Stimulated activated CD8-positive, alpha-beta memory T cell treated with anti-CD3 and anti-CD28 coated beads, Interleukin-4, amount 100 ng/mL, for 48 hours (primary cell): ENCODE measurements at regions not wholly inside any gene's neighbourhood (a gene's known extent, or its start where the extent isn't known, plus 50 kb on each side); places are given as distances from the start of the nearest gene placed in this dataset.

Source experiments
- DNase-seq: peaks from one replicate; pipeline ENCODE4 v3.0.0-alpha.2; 2020

GRCh38 chr15:47437491-47437890, 279.8 kb upstream of the SEMA6D start:
- DNase-seq = no peak

GRCh38 chr15:47439146-47440111, 277.9 kb upstream of the SEMA6D start:
- DNase-seq = no peak

- DNase-seq = no peak
These were observed 274.9 kb upstream of the SEMA6D start for GRCh38 chr15:47442371-47442770.

- no peak for DNase-seq
These were observed 273.5 kb upstream of the SEMA6D start for GRCh38 chr15:47443839-47444238.

GRCh38 chr15:47445723-47446392, 271.4 kb upstream of the SEMA6D start:
- no peak for DNase-seq

GRCh38 chr15:47460795-47461573, 256.3 kb upstream of the SEMA6D start:
- no peak for DNase-seq

GRCh38 chr15:47461652-47462141, 255.6 kb upstream of the SEMA6D start:
- DNase-seq = no peak

- no peak for DNase-seq
These were observed 250.9 kb upstream of the SEMA6D start for GRCh38 chr15:47466357-47466756.

GRCh38 chr15:47470983-47471382, 246.3 kb upstream of the SEMA6D start:
- DNase-seq = no peak

GRCh38 chr15:47473106-47473725, 244.1 kb upstream of the SEMA6D start:
- no peak for DNase-seq

GRCh38 chr15:47473832-47474231, 243.5 kb upstream of the SEMA6D start:
- DNase-seq = no peak

- DNase-seq = no peak
These were observed 242.0 kb upstream of the SEMA6D start for GRCh38 chr15:47475336-47475735.

GRCh38 chr15:47477341-47477740, 240.0 kb upstream of the SEMA6D start:
- DNase-seq = no peak

- no peak for DNase-seq
These were observed 233.2 kb upstream of the SEMA6D start for GRCh38 chr15:47484059-47484458.

- no peak for DNase-seq
These were observed 232.3 kb upstream of the SEMA6D start for GRCh38 chr15:47484997-47485396.

- DNase-seq = no peak
These were observed 231.9 kb upstream of the SEMA6D start for GRCh38 chr15:47485419-47485818.

- DNase-seq = no peak
These were observed 231.3 kb upstream of the SEMA6D start for GRCh38 chr15:47486040-47486439.

- DNase-seq = no peak
These were observed 225.1 kb upstream of the SEMA6D start for GRCh38 chr15:47492195-47492594.

GRCh38 chr15:47493357-47494247, 223.7 kb upstream of the SEMA6D start:
- no peak for DNase-seq

- no peak for DNase-seq
These were observed 220.7 kb upstream of the SEMA6D start for GRCh38 chr15:47496343-47497185.

- no peak for DNase-seq
These were observed 216.5 kb upstream of the SEMA6D start for GRCh38 chr15:47500842-47501241.
